Hematopoietic multipotent progenitor cell treated with erythropoietin and hydrocortisone succinate and interleukin-3 and kit ligand, for 8 days (in vitro differentiated cells): ENCODE measurements at regions not wholly inside any gene's neighbourhood (a gene's known extent, or its start where the extent isn't known, plus 50 kb on each side); places are given as distances from the start of the nearest gene placed in this dataset.
A peak's percentile ranks its signal among the peaks of the same experiment; 100 is the strongest.

ENCODE experiments used
- DNase-seq: peaks from one replicate; pipeline ENCODE4 v3.0.0-alpha.2; 2015

GRCh38 chr6:62466607-62467006 is 180.6 kb upstream of the KHDRBS2 start:
- no peak for DNase-seq

DNA sequence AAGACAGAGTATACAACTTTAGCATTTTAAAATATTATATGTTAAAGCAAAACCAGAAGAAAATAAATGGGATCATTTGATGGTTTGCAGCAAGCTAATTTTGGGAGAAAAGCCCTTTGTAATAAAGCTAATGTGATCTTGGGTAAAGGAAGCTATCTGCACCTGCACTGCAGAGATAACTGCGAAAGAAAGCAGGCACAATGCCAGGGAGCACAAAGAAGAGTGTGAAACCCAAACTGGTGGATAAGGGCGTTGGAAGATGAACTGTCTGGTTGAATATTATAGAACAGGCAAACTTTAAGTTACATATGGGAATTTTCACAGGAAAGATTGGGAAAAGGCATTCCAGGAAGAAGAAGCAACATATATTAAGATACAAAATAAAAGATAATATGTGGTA is 179.2 kb upstream of the KHDRBS2 start:
- peak; percentile 95 for DNase-seq

GRCh38 chr6:62452586-62452985 is 166.6 kb upstream of the KHDRBS2 start:
- DNase-seq, result no peak

- no peak for DNase-seq
Observed at GRCh38 chr6:62446647-62447316, 160.8 kb upstream of the KHDRBS2 start.

- DNase-seq, result no peak
Observed at GRCh38 chr6:62445521-62445920, 159.5 kb upstream of the KHDRBS2 start.

GRCh38 chr6:62441182-62441581 is 155.2 kb upstream of the KHDRBS2 start:
- DNase-seq, result no peak

DNA sequence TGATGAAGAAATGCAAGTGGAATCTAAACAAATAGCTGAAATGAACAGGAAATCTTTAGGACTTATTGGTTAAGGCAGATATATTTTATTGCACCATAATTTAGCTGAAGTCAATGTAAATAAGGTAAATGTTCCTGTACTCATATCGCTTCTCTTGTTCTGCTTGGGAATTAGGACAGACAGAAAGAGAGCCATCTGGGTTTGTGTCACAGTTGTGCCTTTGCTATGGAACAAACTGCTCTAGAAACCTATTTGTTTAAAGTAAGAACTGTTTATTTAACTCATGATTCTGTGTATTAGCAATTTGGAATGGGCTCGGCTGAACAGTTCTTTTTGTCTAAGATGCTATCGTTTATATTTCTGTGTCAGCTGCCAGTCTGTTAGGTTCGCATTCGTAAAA is 143.8 kb upstream of the KHDRBS2 start:
- DNase-seq, result no peak

DNA sequence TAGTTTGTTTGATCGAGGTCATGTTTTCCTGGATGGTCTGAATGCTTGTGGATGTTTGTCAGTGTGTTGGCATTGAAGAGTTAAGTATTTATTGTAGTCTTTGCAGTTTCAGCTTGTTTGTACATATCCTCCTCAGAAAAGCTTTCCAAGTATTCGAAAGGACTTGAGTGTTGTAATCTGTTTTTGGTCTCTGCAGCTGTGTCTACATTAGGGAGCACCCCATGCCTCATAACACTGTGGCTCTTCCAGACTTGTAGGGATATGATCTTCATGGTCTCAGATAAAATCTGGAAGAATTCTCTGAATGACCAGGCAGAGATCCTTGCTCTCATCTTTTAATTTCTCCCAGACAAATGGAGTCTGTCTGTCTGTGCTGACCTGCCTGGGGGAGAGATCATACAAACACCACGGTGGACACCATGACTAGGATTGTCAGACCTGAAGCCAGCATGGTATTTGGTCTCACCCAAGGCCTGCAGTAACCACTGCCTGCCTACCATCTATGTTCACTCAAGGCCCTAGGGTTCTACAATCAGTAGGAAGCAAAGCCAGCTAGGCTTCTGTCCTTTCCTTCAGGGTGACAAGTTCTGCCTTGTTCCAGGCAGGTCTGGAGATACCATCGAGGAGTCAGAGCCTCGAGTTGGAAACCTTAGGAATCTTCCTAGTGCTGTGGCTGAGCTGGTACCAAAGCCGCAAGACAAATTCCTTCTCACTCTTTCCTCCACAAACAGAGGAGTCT is 114.7 kb upstream of the KHDRBS2 start:
- DNase-seq, result no peak

- DNase-seq, result no peak
Observed at GRCh38 chr6:62393608-62394007, 107.6 kb upstream of the KHDRBS2 start.

DNA sequence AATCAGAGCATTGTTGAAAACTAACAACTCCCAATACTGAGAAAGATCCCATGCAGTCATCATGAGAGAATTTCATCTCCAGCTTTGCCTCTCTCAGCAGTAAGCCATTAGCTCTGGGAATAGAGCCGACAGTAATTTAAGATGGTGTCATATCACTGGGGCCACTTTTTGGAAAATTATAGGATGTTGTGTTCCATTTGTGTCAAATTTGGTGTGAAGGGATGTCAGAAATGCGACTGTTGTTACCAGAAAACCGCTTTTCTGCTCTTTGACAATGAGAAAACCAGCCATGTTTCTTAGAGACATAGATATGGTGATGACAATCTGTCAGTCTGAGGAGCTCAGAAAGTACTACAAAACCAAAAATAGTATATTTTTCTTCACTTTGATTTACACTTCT is 106.3 kb upstream of the KHDRBS2 start:
- DNase-seq, result no peak

DNA sequence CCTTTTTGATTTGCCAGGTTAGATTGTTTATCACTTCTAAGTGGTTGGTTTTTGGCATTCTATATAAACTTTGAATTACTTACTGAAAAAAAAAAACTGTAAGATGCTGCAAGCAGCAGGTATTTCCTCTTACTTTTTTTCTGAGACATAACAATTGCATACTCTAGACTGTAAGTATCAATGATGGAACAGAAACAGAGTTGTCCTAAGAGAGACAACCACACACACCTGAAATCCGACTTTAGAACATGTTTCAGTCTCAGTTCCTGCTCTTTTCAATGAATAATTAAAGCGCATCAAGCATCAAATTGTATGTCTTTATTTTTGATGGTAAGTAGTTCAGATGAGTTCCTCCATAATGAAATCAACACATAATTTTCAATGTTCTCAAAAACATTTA is 105.3 kb upstream of the KHDRBS2 start:
- DNase-seq, result no peak

- no peak for DNase-seq
Observed at GRCh38 chr6:62390401-62390800, 104.4 kb upstream of the KHDRBS2 start.

DNA sequence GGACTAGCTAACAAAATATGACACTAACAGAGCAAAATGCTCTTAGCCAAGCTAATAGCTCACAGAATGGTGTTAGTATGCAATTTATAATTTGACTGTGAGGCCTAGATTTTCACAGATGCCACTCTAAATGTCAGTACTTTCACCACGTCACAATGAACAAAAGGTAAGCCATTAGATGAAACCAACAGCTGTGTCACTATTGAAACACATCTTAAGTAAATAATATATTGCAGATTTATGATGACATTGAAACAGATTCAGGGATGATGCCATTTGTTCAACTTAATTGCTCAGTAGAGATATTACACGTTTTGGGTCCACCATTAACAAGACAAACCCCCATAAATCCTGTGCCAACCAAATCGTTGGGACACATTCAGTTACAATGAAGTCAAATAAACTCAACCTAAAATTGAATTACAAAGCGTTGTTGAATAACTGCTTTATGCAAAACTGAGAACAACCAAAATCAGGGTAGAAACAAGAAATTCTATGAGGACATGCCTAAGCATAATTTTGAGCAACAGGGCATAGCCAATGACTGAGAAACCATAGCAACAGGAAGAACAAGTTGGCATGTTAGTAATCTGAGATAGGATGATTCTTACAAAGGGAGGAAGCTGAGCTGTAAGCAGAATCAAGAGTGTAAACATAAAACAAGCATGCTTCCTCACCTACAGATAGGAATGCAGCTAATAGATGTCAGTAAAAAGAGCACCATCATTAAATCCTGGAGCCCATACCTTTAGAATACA is 85.6 kb upstream of the KHDRBS2 start:
- DNase-seq, result no peak

DNA sequence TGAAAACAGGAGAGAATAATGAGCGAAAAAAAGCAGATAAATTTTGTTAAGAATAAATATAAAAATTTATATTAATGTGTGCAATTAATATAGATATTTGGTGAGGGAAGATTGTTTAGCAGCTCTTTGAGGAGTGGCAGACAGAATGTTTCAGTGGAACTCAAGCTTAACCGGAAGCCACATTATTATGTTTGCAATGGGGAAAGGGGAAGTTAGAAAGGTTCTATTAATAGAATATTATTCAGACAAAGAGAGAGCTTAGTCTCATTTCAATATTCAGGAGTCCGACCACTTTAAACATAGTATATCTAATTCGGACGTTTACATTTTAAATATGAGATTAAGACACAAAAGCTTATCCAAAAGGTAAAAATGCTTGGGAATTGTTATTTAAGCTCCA is 81.6 kb upstream of the KHDRBS2 start:
- DNase-seq, result peak; percentile 24

DNA sequence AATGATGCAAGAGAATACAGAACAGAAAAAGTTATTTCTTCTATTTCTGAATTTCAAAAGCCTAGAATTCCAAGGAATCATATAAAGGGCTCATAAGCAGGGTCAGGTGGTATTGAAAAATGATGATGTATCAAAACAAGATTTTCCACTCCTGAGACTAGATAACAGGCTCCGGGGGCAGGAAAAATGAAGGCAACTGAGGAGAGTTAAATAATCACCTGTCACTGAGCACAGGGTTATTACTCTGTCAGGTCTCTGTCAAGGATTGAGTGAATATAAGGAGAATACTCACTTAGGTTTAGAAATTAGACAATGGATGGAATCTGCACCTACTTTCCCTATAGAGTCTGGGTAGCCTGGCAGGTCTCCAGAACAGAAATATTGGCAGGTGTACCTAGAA is 76.1 kb upstream of the KHDRBS2 start:
- no peak for DNase-seq

DNA sequence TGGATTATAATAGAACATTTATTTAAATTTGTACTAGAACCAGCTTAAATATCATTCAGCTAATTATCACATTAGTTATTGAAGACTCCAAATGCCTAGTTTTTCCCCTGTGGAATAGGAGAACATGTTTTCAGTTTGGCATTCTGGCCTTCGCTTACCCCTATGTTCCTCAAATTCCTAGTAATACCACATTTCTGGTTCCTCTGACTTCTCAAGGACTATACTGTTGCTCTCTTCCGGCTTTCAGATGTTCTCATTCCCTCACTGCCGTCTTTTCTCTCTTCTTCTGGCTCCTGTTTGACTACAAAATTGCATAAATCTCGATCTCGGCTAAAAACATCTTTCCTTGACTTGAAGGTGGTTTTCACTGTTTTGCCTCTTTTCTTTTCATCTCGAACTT is 71.8 kb upstream of the KHDRBS2 start:
- no peak for DNase-seq

- DNase-seq, result no peak
Observed at GRCh38 chr6:62354261-62354660, 68.2 kb upstream of the KHDRBS2 start.

GRCh38 chr6:62345962-62346689 is 60.1 kb upstream of the KHDRBS2 start:
- DNase-seq, result no peak

GRCh38 chr6:62345446-62345845 is 59.4 kb upstream of the KHDRBS2 start:
- no peak for DNase-seq

DNA sequence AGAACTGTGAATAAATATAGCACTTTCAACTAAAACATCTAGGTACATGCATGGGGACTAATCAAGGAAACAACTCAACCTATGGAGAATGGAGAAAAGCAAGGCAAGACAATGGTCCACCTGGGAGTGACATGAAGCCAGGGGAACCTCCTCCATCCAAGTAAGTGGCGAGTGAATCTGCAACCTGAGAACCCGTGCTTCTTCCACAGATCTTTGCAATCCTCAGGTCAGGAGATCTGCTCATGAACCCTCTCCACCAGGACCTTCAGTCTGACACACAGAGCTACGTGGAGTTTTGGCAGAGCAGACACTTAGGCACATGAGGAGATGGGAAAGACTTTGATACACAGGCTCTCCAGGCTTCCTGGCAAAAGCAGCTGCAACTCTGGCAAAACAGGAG is 58.8 kb upstream of the KHDRBS2 start:
- DNase-seq, result no peak

- DNase-seq, result no peak
Observed at GRCh38 chr6:62338477-62338876, 52.5 kb upstream of the KHDRBS2 start.
